HUDEP-2 (cell line): ENCODE measurements at regions not wholly inside any gene's neighbourhood (a gene's known extent, or its start where the extent isn't known, plus 50 kb on each side); places are given as distances from the start of the nearest gene placed in this dataset.
"Not testable (repeated sequence)": the region's sequence is repeated elsewhere in the genome, so short reads cannot be mapped to it uniquely, and the experiment has no call there.

Source experiments
- DNase-seq, 76 experiments: peaks; one replicate each; lab custom pipeline; 2025; ENCODE audit not compliant: unreplicated experiment in 76 of 76; lab: John Stamatoyannopoulos, UW

DNA sequence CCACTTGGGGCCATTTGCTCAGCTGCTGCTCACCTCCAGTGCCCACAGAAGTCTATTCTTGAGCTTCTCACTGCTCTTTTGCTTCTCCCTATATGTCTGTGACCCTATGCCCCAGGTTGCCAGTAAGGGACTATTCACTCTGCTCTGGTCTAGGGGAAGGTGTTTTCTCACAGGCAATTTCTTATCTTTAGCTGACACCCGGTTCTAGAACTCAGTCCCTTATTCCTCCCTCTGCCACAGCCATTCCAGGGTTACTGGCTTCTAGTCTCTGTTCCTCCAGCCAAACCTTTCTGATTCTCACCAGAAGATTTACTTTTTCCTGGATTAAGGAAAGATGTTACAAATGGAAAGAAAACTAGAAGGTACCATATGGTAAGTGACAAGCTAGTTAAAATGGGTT, 574.0 kb downstream of the NTRK3 start:
- DNase-seq = peak in 23 of 76 experiments; percentile 6 to 66 (median 41)

DNA sequence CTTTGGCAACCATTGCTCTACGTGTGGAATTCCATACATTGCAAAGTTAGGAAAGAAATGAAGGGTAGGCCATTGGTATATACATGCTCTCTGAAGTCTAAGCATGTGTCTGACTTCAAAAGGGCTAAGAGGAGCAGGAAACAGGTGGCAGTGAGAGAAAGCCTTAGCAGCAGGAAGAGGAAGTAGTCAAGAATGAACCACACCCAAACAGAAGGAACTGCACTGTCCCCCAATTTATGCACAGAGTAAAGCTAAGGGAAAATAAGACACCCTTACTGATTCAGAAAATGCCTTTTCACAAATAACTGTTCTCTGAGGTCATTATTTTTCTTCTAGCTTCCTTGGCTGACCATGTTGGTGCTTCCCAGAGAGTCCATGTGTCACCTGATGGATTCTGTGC, 575.4 kb downstream of the NTRK3 start:
- DNase-seq = no peak

DNA sequence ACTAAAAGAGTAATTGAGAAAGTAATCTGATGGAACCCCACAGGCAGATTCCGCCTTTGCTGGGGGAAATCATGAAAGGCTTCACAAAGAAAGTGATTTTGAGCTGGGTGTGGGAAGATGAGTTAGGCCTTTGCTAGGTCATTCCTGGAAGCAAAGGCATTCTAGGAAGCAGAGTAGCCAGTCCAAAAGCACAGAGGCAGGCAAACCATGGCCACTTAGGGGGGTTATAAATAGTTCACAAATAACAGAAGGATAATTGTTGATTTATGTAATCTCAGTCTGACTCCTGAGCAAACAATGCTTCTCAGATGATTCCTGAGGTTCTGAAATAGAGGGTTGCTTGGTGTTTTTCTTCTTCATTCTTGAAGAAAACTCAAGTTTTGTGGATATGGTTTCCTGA, 576.3 kb downstream of the NTRK3 start:
- no peak for DNase-seq

DNA sequence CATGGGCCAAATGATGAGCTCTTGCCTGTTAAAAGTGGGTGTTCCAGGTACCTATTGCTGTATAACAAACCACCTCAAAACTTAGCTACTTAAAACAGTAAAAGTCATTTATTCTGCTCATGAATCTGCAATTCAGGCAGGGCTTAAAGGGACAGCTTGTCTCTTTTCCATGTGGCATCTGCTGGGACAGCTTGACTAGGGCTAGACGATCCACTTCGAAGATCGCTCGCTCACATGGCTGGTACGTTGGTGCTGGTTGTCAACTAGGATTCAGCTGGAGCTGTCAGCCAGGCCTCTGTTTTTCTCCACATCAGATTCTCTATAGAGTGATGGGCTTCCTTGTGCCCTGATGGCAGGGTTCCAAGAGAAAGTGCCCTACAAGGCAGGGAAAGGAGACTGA, 581.3 kb downstream of the NTRK3 start:
- DNase-seq = no peak

DNA sequence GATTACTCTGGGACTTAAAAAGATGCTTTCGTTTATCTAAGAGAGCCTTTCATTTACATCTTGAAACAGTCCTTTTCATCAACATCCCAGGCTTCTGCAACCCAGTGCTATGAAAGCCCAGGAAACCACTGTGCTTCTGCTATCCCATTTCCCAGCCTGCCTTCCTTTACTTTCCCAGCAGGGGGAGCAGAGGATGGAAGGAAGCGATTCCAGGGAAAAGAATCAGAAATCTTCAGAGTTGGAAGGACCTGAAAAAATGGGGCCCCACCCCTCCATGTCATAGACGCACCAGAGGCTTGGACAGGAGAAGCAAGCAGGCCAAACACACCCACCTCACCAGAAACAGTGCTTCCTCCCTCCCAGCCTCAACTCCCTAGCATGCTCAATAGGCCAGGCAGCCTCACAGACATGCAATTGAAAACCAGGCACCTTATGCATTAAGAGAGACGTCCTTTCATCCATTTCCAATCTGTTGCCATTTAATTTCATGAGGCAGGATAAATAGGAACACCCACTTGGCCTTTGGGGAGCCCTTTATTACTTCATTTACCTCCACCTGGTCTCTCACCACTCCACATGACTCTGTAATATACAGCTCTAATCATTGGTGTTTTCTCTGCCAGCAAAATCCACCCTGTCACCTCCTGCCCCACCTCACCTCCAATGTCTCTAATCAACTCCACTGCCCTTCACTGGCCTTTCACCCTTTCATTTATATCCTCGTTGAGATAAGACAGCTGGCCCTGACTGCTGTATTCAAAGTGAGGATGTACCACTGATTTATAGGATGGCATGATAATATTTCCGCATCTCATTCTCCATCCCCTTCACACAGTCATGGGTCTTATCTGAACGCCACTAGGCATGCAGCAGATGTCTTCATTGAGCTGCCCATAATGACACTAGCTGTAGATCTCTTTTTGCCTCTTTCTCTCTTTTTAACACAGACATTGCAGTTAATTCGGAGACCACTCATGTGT, 583.9 kb downstream of the NTRK3 start:
- no peak for DNase-seq

DNA sequence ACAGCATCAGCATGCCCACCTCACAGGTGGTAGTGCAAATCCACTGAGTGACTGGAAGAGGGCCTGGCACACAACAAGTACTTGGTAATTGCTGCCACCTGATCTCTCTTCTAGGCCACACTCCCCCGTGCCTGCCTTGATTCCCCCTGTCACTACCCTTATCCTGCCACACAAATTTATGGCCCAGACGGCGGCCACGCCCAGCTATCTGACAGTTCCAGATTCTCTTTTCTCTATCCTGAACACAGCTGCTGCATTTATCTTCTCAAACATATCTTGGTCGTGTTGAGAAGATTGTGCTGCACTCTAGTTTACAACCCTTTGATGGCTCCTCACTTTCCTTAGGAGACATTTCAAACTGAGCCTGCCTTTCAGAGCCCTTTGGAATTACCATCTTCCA, 585.2 kb downstream of the NTRK3 start:
- peak in 71 of 76 experiments; percentile 8 to 96 (median 73) for DNase-seq

DNA sequence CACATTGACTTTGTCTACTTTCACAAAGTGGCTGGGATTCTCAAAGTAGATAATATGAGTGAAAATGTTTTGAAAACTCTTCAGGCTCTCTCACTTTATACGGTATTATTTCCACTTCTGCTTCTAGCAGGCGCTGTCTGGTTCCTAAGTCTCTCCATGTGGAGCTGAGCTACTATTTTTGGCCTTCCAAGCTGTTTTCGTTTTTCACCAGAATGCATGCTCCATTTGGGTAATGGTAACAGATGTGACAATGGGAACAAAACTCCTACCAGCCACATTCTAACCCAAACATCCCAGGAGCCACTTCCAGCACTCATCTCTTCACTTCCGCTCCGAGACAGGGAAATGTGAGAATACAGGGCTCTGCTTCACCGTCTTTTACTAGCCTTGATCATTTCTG, 586.7 kb downstream of the NTRK3 start:
- DNase-seq = no peak

DNA sequence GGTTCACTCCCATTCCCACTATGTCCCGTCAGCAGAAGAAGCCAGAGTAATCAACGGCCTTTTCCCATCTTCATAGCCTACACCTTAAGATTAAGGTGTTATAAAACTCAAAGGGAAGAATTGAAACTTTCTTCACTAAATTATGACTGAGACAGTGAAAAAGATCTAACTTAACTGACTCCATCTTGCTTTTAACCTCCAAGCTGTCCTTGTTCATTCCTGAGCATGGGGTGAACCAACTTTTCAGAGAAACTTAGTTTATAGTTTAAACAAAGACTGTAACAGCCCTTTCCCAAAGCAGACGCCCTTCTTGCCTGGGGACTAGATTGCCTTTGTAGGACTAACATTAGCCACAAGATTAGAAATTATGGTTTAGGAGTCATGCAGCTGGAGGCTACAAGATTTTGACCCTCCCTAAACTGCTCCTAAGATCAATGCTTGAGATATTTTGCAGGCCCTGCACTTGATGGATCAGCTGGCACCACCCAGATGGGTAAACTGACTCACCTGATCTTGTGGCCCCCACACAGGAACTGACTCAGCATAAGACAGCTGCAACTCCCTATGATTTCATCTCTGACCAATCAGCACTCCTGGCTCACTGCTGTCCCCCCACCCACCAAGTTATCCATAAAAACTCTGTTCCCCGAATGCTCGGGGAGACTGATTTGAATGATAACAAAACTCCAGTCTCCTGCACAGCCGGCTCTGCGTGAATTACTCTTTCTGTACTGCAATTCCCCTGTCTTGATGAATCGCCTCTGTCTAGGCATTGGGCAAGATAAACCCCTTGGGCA, 587.6 kb downstream of the NTRK3 start:
- DNase-seq = peak in 40 of 76 experiments; percentile 2 to 91 (median 52)

DNA sequence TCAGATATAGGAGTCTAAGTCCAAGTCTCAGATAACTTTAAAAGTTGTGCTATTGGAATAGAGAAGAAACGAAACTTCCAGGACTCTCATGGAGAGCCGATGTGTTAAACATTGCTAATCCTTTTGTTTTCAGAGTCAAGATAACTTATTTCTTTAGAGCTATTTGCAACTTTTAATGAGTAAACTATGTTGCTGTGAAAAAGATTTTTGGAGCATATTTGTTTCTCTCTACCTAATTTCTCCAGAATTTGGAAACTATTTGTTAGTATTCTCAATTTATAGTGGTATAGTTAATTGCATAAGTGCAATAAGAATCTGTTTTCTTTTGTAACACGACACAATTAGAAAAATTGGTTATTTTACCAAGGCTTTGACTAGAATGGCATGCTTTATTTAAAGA, 588.9 kb downstream of the NTRK3 start:
- no peak for DNase-seq

DNA sequence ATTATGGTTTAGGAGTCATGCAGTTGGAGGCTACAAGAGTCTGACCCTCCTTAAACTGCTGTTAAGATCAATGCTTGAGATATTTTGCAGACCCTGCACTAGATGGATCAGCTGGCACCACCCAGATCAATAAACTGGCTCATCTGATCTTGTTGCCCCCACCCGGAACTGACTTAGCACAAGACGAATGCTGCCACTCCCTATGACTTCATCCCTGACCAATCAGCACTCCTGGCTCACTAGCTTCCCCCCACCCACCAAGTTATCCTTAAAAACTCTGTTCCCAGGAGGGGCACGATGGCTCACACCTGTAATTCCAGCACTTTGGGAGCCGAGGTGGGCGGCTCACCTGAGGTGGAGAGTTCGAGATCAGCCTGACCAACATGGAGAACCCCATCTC, 594.0 kb downstream of the NTRK3 start:
- peak in 1 of 76 experiments; percentile 12 for DNase-seq

DNA sequence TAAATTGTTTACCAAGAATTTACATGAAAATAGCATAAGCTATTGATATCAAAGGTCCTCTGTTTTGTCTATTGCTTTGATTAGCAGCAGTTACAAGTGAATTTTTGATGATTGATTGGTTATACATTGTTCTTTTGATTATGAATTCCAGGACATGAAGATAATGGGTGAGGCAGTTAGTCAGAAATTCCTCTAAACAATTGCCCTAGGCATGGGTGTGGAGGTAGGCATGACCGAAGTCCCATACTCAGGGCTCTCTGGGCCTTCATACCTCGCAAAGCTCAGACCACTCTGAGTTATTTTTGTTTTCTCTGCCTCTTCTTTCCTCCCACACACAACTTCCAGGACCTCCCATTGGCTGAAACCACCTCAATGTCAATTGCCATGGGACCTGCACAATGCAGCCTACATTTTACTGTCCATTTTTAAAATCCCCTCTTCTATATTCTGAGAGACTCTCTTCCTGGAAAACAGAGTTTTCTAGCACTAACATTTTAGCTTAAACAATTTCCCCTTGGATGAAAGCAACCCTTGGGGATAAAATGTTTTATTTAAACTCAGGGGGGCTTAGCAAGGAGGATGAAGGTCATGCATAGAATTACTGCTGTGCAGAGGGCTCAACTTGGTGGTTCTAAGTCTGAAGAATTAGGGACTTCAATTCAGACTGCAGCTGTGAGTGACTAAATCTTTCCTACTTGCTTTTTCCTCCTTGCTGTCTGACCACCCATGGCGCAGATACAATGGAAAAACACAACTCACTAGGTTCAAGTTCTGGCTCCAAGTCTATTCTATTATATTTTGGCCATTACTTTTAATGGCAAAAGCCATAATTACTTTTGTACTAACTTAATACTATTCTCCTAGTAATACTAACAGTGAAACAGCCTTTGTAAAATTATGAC, 594.8 kb downstream of the NTRK3 start:
- peak in 1 of 76 experiments; percentile 17 for DNase-seq

DNA sequence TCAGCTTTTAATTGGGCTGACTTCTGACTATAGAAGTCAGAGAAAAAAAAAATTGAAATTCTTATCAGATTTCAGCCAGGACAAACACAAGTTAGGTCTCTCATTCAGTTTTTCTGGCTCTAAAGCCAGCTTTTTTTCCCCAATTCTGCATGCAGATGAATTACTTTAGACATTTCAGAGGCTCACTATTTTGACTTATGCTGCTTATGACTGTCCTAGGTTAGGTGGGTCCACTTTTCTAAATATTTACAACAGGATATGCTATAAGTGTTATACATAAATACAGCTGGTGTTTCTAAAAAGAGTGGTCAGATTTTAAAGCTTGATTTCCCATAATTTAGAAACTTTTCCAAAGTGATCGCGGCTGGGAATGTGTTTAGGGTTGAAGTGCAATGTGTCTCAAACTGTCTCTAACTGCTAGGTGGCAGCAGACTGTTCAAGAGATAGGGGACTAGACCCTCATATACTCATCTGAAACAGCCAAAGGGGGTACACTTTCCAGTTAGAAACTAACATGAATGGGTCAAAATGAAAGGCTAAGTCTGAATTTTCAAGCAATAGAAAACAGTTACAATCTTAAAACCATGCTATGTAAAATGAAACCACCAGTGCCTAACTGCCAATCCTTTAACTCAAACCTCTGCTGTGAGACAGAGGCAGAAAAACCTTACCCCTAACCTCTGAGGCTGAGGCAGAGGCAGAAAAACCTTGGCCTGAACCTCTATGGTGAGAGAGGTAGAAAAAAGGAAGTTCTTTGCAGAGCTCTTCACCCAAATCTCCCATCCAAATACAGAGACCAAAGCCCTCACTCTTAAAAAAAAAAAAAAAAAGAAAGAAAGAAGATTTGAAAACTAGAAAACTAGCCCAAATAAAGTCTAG, 596.0 kb downstream of the NTRK3 start:
- DNase-seq = peak in 2 of 76 experiments; percentile 4 to 19

DNA sequence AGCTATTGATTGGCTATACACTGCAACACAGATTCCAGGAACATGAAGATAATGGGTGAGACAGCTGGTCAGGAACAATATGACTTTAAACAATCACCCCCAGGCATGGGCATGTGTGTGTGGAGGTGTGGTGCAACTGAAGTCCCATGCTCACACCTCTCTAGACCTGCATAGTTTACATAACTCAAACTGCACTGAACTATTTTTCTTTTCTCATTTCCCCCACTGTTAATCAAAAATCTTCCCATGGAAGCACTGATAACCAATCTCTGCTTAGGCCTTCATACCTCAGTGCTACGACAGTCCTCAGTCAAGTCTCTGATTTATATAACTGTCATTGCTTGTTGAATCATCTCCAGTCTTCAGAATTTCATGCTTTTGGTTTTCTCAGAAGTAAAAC, 600.2 kb downstream of the NTRK3 start:
- DNase-seq = no peak

DNA sequence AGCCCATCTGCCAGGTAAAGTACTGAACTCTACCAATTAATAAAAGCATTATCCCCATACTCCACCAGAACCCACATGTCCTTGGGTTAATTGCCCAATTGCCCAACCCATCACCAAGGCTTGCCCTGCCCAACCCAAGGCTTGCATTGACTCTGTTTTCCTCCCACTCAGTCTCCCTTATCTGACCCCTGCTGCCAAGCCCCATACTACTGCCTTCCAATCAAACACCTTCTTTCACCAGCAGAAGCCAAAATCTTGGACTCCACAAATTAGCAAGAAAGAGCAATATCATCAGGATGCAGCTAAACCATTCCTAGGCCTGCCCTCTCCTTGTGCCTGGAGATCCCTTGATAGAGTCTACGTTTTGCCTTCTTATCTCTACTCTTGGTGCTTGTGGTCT, 602.9 kb downstream of the NTRK3 start:
- DNase-seq = peak in 26 of 76 experiments; percentile 2 to 67 (median 32)

DNA sequence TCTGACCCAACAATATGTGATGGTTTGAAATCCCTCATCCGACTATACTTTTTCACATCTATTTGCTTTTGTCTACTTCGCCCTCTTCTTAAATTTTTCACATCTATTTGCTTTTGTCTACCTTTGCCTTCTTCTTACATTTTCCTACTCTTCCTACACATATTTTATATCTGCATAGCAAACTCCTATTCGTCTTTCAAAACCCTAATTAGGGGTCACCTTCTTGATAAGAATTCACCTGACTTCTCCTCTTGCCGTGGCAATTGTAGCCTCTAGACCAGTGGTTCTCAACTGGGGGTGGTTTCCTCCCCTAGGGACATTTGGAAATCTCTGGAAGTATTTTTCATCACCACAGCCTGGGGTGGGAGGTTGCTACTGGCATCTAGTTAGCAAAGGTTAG, 607.4 kb downstream of the NTRK3 start:
- no peak for DNase-seq

DNA sequence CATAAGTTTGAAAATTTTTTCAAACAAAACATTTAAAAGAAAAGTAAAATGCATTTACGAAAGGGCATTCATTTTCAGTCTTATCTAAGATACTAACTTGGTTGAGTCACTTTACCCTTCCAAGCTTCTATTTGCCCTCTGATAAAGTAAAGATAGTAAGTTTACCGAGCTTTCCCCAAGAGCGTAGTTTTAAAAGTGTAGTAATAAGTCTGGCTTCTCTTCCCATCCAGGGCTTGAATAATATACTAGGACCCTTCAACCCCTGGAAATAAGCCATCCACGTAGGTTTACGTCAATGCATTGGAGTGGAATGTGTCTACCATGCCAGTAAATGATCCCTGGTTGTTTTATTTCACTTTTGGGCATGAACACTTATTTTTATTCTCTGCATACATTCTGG, 608.3 kb downstream of the NTRK3 start:
- no peak for DNase-seq

DNA sequence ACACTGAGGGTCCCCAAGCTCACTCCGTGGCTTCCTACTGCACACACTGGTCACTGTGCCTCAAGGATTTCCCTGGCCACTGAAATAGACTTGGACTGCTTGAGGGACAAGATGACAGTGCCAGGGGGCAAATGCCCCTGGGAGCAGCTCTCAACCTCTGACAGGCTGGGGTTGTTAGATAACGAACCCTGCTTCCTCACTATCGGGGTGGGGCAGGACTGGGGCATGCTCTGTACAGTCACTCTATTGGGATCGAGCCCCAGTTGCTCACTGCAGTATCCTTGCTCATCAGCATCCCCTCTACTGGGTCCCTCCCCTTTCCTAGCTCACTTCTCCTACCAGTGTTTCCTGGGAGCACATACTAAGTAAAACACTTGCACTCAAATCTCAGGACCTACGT, 610.8 kb downstream of the NTRK3 start:
- DNase-seq = peak in 45 of 76 experiments; percentile 3 to 83 (median 47)

DNA sequence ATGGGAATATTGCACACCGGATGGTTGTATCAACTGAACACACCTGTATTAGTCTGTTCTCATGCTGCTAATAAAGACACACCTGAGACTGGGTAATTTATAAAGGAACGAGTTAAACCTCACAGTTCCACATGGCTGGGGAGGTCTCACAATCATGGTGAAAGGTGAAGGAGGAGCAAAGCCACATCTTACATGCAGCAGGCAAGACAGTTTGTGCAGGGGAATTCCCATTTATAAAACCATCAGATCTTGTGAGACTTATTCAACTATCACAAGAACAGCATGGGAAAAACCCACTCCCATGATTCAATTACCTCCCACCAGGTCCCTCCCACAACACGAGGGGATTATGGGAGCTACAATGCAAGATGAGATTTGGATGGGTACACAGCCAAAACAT, 613.5 kb downstream of the NTRK3 start:
- not testable (repeated sequence) for DNase-seq

DNA sequence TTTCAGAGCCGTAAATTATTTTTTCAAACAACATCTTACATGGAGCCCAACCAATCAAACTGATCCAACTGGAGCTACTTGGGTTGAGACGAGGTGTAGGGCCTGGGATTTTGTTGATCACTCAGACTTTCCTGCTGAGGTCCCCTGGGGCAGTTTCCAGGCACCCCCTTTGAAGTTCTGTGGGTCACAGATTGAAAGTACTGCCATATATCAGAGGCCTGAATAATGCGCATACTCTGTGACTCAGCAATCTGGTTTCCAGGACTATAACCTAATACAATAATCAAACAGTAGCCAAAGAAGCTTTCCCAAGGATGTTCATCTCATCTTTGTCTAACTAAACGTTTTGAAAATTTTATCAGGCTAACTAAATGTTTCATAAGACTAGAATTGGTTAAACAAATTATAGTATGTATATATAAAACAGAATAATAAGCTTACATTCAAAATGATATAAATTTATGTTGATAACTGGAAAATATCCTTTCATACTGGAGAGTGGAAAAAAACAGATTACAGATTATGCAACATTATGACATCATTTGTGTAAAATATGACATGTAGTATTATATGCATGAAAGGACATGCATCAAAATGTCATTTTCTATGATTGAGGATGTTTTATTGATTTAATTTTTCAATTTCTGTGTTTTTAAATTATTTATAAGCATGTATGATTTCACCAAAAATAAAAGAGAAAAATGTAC, 617.1 kb downstream of the NTRK3 start:
- DNase-seq = no peak
